ENCODE measurements at regions not wholly inside any gene's neighbourhood (a gene's known extent, or its start where the extent isn't known, plus 50 kb on each side); places are given as distances from the start of the nearest gene placed in this dataset.

DNA sequence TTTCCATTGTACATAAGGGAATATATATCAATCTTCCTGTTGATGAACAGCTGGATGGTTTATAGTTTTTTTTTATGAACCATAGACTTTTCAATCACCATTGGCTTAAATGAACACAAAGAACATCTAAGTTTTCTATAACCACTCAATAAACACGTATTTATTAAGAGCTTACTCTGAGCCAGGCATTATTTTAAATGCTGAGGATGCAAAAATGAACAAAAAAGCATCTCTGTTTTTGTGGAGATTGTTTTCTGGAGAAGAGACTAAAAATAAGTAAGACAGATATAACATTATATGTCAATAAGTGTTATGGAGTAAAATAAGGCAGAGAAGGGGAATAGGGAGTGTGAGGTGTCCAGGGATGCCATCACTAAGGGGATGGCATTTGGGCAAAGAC, 52.1 kb upstream of the SLC24A2 start:
- intact Hi-C loops (cut with DNase I) = no loop called here
- no peak for ATAC-seq
- DNase-seq = no peak

All from left cardiac atrium (tissue), 4 donors.